Sigmoid colon (tissue), 4 donors: ENCODE measurements at regions not wholly inside any gene's neighbourhood (a gene's known extent, or its start where the extent isn't known, plus 50 kb on each side); places are given as distances from the start of the nearest gene placed in this dataset.

ENCODE experiments used
- POLR2A ChIP-seq, 2 donors: fragments of 450-650 bp; IDR thresholded peaks; one replicate each; pipeline ENCODE4 v1.6.1; 2016; ENCODE audit warnings: antibody characterized with exemption in 2 of 2, mild to moderate bottlenecking in 2 of 2, moderate library complexity in 2 of 2
- POLR2AphosphoS5 ChIP-seq, 4 donors: sonication (generic); formaldehyde crosslinking; IDR thresholded peaks; one replicate each; pipeline ENCODE4 v1.6.1; 2017; ENCODE audit warnings: antibody characterized with exemption in 4 of 4

DNA sequence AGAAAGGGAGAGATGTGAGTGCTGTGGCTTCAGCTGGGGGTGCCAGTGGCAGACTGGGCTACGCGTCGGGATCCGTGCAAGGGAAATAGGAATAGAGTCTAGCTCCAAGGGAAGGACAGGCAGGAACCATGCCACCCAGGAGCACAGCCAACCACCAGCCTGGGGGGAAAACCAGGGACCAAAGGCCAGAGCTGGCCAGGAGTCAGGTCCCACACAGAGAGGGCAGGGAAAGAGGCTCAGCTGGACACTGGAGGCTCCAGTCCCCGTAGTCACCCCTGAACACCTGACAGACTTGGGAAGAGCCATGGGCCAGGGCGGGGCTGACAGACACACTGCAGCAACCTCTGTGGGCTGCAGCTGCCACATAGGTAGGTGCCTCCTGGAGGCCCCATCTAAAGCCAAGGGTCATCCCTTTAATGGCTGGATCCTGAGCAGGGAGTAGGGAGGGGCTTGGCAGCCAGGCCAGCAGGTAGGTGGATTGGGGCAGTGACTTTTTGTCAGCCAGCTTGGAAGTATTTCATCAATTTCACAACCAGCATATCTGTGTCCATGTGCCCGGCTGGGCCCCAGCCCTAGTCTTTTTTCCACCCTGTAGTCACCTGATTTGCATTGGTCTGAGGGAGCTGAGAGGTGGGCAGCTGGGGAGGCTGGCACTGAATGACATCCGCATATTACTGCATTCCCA is 163.2 kb downstream of the SH2D4B start:
- TF ChIP-seq POLR2A (IDR thresholded peaks at IDR 0.05) = no peak
- no peak for TF ChIP-seq POLR2AphosphoS5 (IDR thresholded peaks at IDR 0.05)
